ENCODE measurements at regions not wholly inside any gene's neighbourhood (a gene's known extent, or its start where the extent isn't known, plus 50 kb on each side); places are given as distances from the start of the nearest gene placed in this dataset.

GRCh38 chr22:27213766-27214581, 556.6 kb downstream of the MIAT start:
- TF ChIP-seq POLR2AphosphoS5 (IDR thresholded peaks at IDR 0.05; ENCODE audit: insufficient read depth in 1 of 2, low read depth in 1 of 2), result peak in 1 of 2 donors; percentile 69
- no peak for TF ChIP-seq CTCF (IDR thresholded peaks at IDR 0.05)

Measured in vagina (tissue), 2 donors.